GM19452 (cell line): ENCODE measurements at regions not wholly inside any gene's neighbourhood (a gene's known extent, or its start where the extent isn't known, plus 50 kb on each side); places are given as distances from the start of the nearest gene placed in this dataset.
A peak's percentile ranks its signal among the peaks of the same experiment; 100 is the strongest.
"Not testable (repeated sequence)": the region's sequence is repeated elsewhere in the genome, so short reads cannot be mapped to it uniquely, and the experiment has no call there.

Source experiments
- ATAC-seq: cut with Tn5 transposase; IDR thresholded peaks from one replicate; pipeline ENCODE4 v1.9.1; 2021; ENCODE audit not compliant: unreplicated experiment

GRCh38 chr1:213622365-213623063, 365.3 kb upstream of the PROX1 start:
- peak; percentile 79 for ATAC-seq

DNA sequence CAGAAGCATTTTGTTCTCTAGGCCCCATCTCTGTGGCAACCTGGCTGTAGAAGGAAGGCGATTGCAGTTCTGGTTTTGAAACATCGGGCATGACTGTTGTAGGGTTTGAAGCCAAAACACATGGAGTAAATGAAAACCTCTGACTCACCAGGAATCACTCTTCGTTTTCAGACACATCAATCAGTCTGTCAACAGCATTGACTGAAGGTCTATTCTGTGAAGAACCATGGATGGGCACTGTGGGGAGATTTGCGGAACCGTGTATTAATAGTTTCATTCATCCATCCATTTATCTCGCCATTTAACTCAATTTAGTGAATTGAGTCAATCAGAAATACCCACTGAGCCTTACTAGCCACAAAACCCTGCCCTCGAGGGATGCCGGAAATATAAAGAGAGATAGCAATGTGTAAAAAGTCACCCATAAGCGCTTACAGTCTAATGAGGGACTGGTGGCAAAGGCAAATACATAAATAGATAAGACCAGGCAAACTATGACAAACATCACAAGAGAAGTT, 364.6 kb upstream of the PROX1 start:
- ATAC-seq, result no peak

DNA sequence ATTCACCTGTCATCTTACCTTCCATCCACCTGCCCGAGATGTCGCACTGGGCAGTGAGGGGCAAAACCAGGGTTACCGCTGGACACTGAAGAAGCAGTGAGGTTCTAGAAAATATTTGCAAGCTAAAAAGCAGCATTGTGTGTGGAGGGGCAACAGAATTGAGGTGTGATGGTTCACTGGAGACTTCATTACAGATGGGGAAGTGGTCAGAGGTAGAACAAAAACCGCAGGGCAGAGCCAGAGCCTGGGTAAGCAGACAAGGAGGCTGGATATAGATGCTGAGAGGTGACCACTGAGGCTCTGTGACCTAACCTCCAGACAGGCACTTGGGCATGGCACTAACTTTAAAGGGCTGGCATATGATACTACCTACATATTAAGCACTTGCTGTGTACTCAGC, 363.9 kb upstream of the PROX1 start:
- ATAC-seq, result no peak

GRCh38 chr1:213636778-213637177, 351.0 kb upstream of the PROX1 start:
- ATAC-seq, result not testable (repeated sequence)

GRCh38 chr1:213641312-213641711, 346.5 kb upstream of the PROX1 start:
- ATAC-seq, result no peak

DNA sequence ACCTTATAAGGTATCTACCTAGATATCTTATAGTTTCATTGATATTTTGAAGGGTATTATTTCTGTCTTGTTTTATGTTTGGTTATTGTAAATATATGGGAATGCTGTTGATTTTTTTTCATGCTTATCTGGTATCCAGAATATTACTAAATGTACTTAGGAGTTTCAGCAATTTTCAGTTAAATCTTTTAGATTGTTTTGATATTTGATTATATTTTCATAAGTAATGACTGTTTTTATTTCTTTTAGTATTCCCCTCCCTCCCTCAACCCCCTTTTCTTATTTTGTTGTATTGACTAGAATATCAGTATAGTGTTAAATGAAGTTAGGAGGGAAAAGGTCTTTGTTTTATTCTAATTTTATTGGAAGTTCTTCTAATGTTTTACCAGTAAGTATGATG, 344.4 kb upstream of the PROX1 start:
- no peak for ATAC-seq

GRCh38 chr1:213647864-213648650, 339.7 kb upstream of the PROX1 start:
- ATAC-seq, result no peak

GRCh38 chr1:213649373-213649772, 338.4 kb upstream of the PROX1 start:
- ATAC-seq, result no peak

- no peak for ATAC-seq
Measured at GRCh38 chr1:213650603-213651002, 337.2 kb upstream of the PROX1 start.

DNA sequence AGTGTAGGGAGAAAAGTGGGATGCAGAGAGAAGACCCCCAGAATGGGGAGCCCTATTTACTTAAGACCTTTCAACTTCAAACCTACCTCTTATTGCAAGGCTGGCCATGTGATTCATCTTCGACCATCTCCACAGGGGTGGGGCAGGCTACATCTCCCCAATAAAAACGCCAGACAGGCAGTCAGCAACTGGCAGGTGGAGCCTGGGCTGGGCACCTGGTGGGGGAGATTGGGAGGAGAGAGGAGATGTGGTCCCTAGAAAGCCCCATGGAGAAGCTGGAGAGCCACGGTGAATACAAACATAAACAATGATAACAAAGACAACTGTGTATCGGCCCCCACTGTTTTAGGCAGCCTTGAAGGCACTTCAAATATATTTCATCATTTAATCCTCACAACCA, 336.7 kb upstream of the PROX1 start:
- no peak for ATAC-seq

DNA sequence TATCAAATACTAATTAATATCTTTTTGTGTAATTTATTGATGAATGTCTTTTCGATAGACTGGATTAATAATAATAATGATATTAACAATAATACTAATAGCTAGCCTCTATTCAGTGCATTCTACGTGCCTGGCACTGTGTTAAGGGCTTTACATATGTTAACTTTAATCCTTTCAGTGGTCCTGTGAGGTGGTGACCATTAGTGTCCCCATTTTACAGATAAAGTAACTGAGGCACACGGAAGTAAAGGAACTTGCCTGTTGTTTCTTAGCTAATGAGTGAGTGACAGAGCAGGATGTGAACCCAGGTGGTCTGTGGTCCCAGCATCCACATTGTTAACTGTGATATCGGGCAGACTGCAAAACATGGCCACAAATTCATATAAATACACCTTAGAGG, 335.7 kb upstream of the PROX1 start:
- ATAC-seq, result no peak

DNA sequence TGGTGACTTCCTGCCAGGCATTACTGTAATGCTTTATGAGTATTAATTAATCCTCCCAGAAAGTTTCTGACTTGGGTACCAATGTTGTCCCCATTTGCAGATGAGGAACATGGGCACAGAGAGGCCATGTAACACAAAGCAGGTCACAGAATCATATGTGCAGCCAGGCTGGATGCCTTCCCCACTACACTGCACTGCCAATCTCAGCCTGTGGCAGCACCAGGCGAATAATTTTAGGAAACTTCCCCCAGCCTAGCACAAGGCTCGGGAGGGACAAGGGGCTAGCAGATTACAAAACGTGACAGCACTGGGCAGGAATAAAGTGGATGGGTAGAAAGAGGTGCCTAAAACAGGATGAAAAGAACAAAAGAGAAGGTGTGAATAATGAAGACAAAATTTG, 331.7 kb upstream of the PROX1 start:
- ATAC-seq, result no peak

DNA sequence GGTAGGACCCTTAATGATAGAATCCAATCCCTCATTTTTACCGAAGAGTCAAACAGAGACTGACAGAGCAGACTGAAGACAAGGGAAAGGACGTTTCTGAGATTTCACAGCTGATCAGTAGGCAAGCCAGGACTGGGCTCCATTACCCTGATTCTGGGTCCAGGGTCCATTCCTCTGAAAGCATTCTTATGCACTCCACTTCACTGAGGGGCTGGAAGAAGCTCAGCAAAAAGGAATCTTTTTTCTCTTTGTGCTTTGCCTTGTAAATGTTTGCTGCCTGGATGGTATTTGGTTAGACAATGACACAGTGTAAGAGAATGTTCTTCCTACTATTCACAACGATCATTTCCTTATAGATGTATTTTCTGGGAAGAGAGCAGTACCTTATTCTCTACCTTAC, 331.3 kb upstream of the PROX1 start:
- no peak for ATAC-seq

- no peak for ATAC-seq
Measured at GRCh38 chr1:213657013-213657412, 330.8 kb upstream of the PROX1 start.

DNA sequence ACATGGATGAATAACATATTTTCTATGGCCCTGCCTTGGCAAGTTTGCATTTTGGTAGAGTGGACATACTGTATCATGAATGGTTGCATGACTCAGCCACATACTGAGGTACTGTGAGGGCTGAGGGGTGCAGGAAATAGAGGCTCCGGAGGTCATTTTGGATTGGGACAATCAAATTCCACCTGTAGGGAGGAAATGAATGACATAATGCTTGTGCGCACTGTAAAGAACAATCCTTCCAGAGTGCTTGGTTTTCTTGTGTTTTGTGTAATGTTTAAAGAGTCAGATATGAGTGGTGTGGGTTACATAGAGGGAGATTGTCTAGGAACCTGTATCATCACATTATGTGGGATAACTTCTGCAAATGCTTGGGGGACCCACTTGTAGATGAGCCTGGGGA, 329.9 kb upstream of the PROX1 start:
- ATAC-seq, result no peak

DNA sequence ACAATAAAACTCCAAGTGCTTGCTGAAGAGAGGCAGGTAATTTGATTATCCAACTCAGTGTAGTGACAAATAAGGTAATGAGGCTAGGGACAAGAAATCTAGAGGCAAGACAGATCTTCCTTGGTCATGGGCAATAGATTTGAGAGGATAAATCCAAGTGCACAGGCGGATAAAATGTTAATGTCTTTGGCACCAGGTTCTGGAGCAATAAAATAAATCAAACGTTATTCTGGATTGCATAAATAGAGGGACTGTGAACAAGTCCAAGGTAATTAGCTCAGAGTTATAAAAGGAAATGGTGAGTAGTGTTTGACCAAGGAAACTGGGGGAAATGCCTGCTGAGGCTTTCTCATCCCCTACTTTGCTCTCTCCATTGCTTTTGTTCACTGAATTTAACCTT, 329.3 kb upstream of the PROX1 start:
- no peak for ATAC-seq

- no peak for ATAC-seq
Measured at GRCh38 chr1:213659580-213660547, 327.9 kb upstream of the PROX1 start.

DNA sequence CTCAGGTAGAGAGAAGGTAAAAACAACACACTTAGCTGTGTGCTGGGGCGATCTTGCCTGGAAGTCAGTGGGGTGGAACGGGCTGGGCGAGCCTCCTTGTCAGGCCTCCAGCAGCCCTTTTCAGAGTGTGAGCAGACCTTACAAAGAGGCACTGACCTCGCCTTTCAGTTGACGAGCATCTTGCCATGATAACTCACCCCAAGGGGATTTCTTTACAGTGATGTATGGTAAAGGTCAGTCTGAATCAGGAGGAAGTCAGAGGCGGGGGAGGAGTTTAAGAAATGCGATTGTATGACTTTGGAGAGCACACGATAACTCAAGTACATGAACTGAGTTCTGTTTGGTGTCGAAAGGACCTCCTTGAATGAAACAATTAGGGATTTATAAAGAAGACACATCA, 326.5 kb upstream of the PROX1 start:
- no peak for ATAC-seq

- ATAC-seq, result no peak
Measured at GRCh38 chr1:213666113-213666512, 321.7 kb upstream of the PROX1 start.

DNA sequence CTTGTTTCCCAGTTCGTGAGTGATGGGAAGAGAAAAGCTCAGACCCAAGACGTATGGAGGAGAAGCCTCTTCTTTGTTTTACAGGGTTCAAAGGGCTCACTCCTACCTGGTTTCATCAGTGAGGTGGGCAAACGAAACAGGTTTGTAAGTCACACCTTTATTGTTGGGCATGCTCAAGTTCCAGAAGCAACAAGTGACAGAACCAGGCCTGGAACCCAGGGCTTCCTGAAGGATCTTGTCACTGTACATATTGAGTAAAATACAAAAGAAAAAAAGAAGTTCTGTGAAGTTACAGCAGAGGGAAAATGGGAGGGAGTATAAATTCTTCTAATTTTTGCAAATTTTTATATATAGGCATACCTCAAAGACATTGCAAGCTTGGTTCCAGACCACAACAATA, 320.9 kb upstream of the PROX1 start:
- no peak for ATAC-seq

DNA sequence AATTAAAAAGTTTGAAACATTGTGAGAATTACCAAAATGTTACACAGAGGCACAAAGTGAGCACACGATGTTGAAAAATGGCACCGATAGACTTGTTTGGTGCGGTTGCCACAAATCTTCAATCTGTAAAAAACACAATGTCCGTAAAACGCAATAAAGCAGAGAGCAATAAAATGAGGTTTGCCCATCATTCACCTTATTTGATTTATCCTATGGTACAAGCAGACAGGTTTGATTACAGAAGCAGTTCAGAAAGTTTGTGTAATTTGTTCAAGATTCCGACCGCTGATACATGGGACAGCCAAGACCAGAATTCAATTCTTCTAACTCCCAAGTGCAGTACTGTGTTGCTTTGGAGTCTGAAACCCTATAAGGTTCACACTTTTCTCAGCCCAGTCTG, 318.3 kb upstream of the PROX1 start:
- ATAC-seq, result no peak
